IPS-NIHi7 (cell line): ENCODE measurements at regions not wholly inside any gene's neighbourhood (a gene's known extent, or its start where the extent isn't known, plus 50 kb on each side); places are given as distances from the start of the nearest gene placed in this dataset.

Experiments used
- DNase-seq: peaks from one replicate; pipeline ENCODE4 v3.0.0; 2012; ENCODE audit warnings: mixed read lengths; ENCODE audit errors: extremely low spot score

DNA sequence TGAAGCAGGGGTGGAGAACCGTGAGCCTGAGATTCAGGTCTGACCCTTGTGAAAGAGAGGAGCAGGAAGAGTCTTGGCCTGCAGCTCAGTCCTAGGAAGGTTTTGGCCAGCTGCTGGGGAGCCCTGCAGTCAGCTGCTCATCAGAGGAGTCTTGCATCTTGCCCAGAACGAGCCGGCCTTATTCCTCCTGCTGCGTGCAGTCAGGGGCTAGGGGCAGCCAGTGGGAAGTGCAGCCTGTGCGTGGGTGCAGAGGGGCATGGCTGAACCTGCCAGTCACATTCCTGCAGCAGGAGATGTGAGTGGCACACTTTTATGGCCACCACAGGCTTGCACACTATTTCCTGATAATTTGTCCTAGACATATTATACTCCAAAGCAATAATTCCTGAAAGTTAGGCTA lies 278.7 kb downstream of the NPR3 start:
- DNase-seq: no peak

DNA sequence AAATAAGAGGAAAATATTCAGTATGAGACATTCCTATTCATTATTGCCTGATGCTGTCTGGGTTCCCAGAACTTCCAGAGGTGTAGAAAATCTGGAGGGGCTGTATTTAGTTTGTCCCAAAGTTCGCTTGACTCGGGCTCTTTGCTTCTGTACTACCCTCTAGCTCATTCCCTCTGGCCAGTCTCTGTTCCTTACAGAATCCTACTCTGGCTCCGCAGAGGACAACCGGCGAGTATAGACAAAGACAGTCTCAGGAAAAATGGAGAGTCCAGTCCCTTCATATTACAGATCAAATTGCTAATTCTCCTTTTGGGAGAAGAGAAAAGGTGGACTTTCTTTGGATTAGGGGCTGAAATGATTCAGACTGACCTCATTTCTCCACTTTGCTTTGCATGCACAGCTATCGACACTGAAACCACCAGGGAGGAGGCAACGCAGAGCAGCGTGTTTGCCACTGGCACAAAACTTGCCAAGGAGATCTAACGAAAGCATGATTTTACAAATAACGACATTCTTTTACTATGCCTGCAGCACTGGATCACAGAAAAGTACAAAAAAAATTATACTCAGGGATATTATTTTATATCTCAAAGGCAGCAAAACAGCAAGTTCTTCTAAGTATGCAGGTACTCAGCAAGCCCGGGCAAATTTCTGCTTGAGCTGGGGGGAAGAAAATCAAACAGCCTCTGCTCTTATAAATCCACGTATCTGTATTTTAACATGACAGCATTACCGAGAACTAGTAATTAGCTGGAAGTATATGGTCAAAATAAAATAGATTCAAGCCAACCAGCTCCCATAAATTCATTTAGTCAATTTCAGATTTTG lies 279.7 kb downstream of the NPR3 start:
- DNase-seq: no peak

DNA sequence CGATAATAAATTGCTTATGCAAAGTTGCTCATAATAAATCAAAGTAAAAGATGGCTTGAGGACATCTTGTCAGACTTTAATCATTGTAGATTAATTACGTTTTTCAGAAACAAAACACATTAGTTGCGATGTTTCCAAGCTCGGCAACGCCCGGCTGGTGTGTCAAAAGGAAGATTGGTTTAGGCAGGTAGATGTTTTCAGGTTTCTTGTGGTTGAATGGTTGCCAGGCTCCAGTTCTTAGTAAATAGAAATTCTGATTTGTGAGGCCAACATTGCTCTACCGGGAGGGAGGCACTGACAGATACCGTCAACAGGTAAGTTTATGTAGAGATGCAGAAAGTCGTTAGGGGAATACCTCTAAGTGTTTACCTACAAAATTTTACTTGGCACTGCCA lies 280.3 kb downstream of the NPR3 start:
- DNase-seq: no peak

DNA sequence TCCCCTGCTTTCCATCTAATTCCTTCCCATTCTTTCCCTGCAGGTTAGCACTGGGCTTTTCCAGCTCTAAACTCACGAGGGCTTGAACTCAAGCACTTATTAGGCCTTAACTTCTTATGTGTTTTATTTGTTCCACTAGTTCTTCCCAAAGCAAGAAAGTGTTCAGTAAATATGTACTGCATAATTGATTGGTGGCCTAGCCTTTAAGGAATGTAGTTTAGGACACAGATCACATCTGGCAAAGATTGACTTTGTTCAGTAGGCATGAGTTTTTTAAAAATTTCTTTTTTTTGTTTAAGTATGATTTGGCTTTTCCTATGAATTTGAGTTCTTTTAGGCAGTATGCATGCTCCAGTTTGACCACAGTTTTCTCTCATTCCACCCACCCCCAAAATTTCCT lies 285.2 kb downstream of the NPR3 start:
- DNase-seq: no peak

DNA sequence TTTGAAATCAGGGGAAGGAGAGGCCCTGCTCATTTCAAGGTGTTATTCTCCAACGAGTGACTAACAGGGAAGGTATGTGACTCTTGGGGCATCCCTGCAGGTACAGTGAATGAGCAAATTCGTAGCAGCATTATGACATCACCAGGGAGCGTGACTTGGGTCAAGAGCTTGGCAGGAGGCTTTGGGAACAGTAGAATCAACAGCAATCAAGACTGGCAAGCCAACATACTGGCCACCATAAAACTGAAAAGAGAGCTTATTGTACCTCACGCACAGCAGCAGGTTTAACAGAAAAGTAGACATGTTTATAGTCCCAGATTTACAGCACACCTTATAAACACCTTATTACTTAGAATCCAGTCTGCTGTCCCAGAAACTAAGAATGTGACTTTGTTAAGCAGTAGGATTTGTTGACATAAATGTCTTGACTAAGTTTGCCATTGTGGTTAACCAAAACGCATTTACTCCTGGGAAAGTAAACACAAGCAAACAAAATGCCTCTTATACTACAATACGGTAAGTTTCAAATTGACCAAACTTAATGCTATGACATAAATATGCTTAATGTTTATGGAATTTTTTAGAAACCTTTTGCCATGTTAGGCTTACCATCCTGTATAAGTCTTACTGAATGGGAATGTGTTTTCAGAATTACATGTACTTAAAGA lies 297.8 kb downstream of the NPR3 start:
- DNase-seq: peak; percentile 48

DNA sequence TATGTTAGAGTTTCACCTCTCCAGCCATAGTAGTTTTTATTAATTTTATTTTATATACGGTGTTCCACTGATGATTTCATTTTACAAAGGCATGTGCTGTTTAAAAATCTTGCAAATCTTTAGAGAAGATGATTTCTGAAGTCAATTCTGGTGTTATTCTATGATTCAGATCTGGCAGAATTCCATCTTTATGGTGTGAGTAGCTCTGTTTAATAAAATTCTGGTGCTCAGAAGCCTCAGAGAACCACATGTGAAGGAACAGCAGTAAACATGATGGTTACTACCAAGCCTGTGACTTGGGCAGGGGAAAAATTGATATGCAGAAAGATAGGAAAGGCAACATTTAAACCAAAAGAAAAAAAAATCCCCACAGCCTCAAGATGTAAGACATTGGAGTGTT lies 299.7 kb downstream of the NPR3 start:
- DNase-seq: no peak

DNA sequence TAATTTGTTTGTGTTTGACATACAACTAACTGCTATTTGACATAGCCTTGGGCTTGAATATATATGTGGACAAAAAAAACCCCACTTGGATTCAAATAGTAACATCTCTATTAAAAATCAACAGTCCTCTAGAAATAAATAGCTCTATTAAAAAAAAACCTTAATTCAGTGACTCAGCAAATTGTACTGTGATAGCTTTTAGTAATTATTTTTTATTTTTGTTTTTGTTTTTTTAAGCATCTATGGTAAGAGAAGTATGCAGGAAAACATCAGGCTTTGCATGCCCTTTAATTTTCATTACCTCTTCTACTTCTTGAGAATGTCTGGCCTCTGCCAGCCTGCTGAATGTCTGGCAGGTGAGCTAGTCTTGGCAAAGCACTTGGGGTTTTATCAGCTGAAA lies 300.7 kb downstream of the NPR3 start:
- DNase-seq: no peak

DNA sequence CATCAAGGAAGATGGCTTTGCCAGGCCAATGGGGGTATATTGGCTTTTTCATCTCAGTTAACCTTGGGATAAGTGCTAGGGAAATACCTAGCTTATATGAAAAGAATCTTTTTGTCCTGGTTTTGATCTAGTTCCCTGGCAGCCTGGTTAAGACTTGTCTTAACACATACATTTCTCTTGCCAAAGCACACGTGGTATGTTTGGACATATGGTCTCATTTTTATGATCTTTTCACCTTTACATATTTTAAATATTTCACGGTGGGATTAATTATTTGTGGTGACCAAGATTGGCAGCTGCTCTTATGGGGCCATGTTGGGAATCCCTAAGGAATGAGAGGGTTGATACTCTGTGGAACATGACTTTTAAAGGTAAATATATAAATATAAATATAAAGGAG lies 312.5 kb downstream of the NPR3 start:
- DNase-seq: no peak

DNA sequence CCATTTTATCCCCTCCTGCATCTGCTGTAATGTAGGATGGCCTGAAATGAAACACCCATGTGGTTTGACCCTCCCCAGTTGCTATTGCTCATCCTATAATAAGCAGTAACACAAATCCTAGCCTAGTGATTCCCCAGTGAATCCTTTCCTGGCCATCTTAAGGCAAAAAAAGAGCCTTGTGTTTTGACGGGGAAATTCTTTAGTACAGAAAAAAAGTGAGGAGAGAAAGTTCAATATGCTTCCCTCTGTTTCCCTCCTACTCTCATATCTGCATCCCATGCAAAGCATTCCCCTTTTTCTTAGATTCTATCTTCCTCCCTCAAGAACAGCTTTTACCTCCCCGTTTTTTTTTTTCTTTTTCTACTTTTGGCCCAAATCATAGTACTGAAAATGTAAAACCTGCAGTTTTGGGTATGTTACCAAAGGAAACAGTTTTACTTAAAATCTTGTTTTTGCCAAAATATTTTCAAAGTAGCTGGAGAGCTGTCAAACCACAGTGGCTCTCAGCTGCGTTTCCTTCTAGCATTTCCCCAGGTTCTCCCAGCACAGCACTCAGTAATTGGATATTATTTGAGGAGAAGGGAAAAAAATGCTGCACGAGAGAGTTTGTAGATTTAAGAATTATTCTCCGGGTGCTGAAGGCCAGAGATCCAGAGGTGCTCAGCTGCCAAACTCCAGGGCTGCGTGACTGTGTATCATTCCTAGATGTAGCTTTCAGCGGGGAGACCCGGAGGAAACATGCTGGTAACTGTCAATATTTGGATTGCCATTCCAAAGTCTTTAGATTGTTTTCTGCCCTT lies 321.4 kb downstream of the NPR3 start:
- DNase-seq: no peak

DNA sequence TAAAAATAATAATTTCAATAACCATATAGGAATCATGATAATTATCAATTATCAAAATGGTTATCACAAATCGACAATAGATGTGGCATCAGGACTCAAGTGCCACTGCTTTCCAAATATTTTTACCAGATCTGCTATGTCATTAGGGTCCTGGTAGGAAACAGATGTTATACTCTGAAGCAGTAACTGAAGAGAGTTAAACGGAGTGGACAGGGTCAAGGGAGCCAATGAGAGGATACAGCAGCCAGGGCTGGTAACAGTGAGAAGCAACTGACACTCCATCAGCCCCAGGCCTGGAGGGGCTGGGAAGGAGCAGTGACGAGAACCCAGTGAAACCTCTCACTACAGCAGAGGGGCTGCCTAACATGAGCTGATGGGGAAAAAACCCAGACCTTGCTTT lies 322.4 kb downstream of the NPR3 start:
- DNase-seq: no peak

DNA sequence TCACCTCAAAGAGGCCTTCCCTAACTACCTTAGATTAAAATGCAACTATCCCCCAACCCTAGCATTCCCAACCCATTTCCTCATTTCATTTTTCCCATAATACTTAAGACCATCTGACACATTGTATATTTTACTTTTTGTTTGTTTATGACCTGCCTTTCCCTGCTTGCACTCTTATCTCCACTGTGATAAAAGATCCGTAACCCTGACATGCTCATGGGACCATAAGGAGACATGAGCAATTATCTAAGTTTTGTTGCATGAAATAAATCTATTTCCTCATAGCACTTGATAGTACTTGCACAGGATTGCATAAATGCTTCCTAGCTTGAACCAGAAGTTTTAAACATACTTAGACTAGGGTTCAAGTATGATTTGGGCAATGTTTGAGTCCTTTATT lies 323.7 kb downstream of the NPR3 start:
- no peak for DNase-seq

DNA sequence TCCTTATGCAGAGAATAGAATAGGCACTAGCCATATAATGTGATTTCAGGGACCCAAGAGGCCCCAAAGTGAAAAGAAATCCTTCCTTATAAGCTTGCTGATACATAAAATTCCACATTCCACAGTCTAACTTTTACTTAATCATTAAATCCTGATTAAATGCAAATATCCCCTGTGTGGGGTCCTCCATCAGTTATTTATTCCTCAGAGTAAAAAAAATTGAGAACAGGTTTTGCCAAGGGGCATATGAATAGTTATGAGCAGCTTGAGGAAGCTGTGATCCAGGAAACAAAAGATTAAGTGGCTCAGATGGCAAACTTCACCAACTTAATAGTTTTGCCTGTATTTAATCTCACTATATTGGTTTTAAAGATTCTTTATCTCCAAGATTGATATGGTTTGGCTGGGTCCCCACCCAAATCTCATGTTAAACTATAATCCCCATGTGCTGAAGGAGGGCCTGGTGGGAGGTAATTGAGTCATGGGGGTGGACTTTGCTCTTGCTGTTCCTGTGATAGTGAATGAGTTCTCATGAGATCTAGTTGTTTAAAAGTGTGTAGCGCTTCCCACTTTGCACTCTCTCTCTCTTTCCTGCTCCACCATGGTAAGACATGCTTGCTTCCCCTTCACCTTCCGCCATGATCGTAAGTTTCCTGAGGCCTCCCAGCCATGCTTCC lies 324.9 kb downstream of the NPR3 start:
- DNase-seq: no peak

DNA sequence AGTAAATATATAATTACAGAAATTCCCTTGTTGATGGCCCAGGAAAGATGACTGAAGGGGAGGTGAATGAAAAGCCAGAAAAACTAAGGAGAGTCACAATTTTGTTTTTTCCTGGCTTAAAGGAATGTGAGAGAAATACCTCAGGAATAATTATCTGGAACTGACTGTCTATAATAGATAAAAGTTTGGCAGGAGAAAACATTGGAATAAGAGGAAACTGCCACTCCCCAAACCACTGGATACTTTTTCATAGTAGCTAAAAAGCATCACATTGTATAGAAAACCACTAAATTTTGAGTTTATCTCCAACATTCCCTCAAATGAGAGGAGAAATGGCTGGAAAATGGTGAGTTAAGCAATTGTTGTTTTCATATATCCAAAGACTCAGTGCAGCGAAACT lies 326.0 kb downstream of the NPR3 start:
- no peak for DNase-seq

DNA sequence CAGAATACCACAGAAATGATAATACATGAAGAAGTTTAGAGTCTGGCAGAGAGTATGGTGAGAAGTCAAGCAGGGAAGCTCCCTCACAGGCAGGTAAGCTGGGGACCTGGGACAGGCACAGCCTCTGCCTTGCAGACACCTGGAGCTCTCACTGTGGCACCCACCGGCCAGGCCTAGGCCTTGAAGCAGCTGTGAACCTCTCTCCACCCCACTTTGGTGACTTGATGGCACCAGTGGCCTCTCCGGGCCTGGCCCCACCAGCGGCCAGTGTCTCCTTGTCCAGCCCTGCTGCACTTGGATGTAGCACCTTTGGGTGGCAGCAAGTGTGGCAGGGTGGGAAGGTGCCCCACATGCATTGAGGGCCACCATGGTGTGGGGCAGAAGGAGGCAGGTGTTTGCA lies 330.5 kb downstream of the NPR3 start:
- DNase-seq: no peak

DNA sequence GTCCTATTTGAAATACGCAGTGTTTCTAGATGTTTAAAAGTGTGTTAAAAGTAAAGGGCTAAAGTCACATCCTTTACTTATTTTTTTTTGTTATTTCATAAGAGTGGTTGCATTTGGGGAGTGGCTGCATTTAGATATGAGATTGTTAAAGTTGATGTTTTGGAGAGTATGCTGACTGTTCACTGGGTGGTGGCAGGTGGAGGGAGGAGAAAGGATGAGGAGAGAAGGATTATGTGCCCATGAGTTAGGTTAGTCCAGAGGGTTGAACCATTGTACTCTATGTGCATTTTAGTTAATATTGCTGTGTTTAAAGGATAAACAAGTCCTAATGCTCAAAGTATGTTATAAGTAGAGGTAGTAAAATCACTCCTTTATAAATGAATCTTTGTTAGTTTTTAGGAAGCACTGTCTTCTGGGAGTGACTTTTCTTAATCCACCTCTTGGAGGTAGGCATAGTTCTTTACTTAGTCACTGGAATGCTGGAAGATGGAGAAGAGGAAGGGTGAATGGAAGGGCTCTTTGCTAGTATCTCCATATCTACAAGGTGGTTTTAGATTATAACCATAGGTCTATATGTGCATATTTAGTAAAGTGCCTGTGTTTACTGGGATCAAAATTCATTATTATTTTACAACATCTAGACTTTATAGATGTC lies 332.3 kb downstream of the NPR3 start:
- DNase-seq: no peak

DNA sequence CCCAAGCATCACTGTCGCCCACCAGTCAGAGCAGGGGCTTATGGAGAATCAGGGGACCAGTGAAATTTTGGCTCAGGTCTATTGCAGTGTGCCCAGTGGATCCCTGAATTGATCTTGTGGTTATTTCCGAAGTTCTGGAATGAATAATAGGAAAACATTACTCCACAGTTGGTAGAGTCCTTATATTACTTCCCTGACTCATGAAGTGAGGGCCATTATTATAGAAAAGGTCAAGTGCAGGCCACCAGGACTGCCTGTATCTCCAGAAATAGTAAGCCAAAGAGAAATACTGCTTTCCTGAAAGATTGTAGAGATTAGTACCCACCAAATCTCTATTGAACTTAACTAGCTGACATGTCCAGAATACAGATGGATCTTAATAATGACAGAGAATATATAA lies 335.0 kb downstream of the NPR3 start:
- DNase-seq: no peak

DNA sequence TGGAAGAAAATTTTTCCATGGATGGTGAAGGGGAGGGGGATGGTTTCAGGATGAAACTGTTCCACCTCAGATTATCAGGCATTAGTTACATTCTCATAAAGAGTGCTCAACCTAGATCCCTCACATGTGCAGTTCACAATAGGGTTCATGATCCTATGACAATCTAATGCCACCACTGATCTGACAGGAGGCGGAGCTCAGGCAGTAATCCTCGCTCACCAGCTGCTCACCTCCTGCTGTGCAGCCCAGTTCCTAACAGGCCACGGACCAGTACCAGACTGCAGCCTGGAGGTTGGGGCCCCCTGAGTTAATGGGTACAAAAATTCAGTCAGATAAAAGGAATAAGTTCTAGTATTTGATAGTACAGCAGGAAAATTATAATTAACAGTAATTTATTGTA lies 337.2 kb downstream of the NPR3 start:
- no peak for DNase-seq

DNA sequence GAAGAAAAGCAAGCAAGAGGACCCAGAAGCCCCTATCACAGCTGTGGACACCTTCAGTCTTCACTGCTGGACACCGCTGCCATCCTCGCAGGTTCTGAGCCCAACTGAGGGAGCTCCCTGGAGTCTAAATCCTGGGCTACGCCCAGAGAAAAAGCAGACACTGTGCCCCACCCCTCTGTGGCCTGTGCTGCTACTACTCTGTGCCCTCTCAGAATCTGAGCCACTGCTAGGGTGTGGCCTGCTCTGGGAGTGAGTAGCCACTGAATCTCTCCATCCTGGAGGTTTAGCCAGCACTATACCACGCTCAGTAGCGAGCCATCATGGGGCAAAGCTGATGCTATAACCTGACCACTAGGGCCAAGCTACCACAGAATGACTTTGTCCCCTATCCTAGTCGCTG lies 338.2 kb downstream of the NPR3 start:
- no peak for DNase-seq

DNA sequence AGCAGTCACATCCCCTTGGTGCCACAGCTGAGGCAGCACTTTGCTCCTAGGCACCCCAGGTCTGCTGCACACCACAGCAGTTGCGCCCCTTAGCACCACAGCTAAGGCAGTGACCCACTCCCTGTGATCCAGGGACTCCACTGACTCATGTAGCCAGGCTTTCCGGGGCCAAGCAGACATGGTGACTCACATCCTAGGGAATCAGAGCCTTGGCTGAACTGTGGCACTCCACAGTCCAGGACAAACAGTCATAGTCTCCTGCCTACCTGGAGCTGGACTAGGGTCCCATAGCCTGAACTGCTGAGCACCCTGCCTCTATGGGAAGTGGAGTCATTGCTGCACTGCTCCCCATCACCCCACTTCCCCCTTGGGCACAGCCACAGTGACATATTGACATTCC lies 338.7 kb downstream of the NPR3 start:
- peak; percentile 17 for DNase-seq

DNA sequence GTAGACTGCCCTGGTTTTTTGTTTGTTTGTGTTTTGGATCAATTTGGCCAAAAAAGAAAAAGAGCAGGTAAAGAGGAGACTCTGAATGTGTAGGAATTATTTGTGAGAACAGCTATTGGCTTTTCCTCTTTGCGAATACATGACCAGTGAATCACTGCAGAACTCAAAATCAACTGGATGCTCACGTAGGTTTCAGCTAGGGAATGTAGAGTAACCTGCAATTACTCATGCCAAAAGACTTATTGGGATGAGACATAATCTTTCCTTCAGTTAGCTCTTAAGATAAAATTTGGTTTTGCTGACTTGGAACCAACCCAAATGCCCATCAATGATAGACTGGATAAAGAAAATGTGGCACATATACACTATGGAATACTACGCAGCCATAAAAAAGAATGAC lies 348.0 kb downstream of the NPR3 start:
- DNase-seq: no peak

DNA sequence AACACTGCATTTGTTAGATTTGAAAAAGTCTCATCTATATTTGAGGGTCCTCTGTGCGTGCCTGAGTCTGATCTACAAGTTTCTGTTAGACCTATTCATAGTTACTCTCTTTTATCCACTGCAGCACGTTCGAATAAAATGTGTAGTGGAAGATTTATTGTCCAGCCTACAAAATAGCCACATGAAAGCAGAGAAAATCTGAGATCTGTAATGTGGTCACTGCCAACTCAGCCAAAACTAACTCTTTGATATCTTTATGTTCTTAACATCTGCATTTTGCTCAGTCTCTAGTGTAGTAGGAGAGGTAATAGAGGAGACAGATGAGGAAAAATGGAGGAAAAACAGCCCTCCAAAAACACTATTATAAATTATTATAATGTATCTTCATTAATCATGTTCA lies 354.0 kb downstream of the NPR3 start:
- DNase-seq: no peak

DNA sequence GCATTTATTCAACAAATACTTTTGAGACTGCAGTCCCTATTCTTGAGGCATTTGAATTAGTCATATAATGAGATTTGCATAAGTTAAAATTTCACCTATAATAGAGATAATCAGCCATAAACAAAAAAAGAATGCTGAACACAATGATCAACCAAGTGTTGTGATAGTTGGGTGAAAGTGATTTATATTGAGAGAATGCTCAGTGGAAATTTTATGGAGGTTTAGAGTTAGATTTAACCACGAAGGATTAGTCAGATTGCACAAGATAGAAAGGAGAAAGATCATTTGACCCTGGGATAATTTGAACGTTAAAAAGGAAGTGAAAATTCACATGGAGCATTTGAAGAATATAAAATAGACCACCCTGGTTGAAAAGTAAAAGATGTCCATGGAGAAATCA lies 356.2 kb downstream of the NPR3 start:
- no peak for DNase-seq
